HG03520 (cell line): ENCODE measurements at regions not wholly inside any gene's neighbourhood (a gene's known extent, or its start where the extent isn't known, plus 50 kb on each side); places are given as distances from the start of the nearest gene placed in this dataset.
"Not testable (repeated sequence)": the region's sequence is repeated elsewhere in the genome, so short reads cannot be mapped to it uniquely, and the experiment has no call there.

Experiments
- ATAC-seq: cut with Tn5 transposase; IDR thresholded peaks from one replicate; pipeline ENCODE4 v1.9.1; 2021; ENCODE audit warnings: mild to moderate bottlenecking, moderate library complexity; ENCODE audit not compliant: unreplicated experiment

DNA sequence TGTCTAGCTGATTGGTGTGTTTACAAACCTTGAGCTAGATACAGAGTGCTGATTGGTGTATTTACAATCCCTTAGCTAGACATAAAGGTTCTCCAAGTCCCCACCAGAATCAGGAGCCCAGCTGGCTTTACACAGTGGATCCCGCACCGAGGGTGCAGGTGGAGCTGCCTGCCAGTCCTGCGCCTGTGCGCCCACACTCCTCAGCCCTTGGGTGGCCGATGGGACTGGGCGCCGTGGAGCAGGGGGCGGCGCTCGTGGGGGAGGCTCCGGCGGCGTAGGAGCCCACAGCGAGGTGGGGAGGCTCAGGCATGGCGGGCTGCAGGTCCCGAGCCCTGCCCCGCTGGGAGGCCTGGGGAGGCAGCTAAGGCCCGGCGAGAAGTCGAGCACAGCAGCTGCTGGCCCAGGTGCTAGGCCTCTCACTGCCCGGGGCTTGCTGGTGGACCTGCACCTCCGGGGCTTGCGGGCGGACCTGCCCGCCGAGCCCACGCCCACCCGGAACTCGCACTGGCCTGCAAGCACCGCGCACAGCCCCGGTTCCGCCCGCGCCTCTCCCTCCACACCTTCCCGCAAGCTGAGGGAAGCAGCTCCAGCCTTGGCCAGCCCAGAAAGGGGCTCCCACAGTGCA, 51.0 kb upstream of the CDYL start:
- not testable (repeated sequence) for ATAC-seq

DNA sequence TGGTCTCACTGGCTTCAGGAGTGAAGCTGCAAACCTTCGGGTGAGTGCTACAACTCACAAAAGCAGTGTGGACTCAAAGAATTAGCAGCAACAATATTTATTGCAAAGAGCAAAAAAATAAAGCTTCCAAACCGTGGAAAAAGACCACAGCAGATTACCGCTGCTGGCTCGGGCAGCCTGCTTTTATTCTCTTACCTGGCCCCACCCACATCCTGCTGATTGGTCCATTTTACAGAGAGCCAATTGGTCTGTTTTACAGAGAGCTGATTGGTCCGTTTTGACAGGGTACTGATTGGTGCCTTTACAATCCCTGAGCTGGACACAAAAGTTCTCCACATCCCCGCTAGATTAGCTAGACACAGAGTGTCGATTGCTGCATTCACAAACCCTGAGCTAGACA, 51.5 kb upstream of the CDYL start:
- ATAC-seq, result not testable (repeated sequence)

DNA sequence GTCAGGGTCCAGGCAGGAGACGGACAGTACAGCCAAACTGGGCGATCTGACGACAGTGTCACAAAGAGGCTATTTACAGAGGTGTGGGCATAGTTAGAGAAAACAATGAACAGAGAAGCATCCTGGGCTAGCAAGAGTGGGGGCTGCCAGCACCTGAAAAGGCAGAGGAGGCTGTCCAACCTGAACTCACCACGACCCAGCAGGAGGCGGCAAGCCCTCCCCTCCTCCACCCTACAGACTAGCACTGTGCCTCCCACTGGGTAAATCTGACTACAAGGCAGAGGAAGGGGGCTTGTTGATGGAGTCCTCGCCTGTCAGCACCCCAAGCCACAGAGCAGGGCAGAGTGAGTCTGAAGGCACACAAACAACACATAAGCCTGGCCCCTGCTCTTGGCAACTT, 52.8 kb upstream of the CDYL start:
- ATAC-seq, result no peak

DNA sequence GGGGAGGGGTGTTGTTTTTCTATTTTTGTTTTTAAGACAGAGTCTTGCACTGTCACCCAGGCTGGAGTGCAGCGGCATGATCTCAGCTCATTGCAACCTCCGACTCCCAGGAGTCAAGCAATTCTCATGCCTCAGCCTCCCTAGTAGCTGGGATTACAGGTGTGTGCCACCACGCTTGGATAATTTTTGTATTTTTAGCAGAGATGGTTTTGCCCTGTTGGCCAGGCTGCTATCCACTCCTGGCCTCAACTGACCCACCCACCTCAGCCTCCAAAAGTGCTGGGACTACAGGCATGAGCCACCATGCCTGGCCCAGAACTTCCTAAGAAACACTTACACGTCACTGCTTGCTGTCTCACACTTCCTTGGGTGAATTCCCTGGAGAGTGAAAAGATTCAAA, 54.8 kb upstream of the CDYL start:
- ATAC-seq, result not testable (repeated sequence)

DNA sequence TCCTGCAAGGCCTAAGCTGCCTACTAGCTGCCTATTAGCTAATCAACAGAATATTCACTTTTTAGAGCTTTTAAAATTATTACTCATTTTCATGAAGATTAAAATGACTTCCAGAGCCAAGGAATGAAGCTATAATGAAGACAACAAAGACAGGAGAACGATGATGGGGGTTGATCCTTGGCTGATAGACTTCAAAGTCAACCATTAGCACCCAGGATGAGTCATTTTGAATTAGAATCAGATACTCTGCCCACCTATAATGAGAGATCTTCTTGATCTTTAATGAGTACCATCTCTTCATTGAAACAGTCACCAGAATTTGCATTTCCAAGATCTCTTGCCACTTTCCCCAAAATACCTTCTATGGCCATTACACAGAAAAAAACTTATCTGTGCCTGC, 56.7 kb upstream of the CDYL start:
- ATAC-seq, result no peak

DNA sequence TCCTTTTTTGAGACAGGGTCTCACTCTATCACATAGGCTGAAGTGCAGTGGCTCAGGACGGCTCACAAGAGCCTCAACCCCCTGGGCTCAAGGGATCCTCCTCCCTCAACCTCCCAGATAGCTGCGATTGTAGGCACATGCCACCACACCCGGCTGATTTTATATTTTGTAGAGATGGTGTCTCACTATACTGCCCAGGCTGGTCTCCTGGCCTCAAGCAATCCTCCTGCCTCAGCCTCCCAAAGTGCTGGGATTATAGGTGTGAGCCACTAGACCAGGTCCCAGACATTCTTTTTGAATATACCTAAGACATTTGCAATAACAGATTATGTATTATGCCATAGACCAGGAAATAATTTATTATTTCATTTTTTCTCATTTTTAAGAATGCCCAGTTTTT, 58.3 kb upstream of the CDYL start:
- ATAC-seq, result no peak

DNA sequence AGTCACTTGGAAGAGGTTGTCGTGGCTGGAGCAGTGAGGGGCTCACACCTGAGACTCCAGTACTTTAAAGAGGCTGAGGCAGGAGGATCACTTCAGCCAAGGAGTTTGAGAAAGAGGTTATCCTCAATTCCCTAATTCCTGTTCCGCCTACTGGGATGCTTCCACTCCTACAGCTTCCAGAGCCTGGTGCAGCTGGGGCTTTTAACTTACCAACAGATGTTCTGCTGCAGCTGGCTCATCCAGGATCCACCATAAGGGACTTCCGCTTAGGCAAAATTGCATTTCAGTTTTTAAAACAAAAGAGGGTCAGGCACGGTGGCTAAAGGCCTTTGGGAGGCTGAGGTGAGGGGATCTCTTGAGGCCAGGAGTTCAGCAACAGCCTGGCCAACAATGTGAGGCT, 59.1 kb upstream of the CDYL start:
- ATAC-seq, result no peak

DNA sequence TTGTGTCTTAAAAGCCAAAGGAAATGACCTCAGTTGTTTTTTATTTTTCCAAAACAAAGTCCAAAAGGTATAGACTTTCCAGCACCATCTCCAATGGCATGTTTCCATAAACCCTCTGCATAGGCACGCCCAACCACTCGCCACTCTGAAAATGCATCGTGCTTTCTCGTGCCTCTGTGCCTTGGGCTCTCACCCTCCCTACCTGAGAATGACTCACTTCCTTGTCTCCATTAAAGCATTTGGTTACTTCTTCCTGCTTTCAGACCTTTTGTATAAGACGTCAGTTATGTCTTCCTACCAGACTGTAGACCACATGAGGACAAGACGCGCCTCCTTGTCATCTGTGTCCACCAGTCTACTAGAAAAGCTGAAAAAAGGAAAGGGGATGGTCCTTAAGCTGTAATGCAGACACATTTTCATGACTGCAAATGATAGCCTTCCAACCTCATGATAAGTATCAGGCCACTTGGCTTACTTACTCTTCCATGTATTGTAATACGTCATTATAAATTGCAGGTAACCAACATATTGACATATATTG, 61.2 kb upstream of the CDYL start:
- ATAC-seq, result no peak

DNA sequence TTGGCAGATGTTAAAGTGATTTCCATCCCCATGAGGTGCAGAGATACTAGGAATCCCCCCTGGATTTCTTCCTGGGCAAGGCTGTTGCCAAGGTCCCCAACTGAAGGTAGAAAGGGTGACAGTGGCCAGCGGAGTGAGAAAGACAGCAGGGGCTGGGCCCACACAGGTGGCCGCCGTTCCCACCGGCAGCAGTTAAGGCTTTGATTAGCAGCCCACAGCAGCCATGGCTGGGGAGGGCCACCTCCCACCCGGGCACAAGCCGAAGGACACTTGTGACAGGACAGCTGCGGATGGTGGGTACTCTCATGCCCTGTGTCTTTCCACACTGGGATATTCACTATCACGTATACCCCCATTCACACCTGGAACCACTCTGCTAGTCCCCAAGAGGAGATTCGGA, 63.9 kb upstream of the CDYL start:
- no peak for ATAC-seq

DNA sequence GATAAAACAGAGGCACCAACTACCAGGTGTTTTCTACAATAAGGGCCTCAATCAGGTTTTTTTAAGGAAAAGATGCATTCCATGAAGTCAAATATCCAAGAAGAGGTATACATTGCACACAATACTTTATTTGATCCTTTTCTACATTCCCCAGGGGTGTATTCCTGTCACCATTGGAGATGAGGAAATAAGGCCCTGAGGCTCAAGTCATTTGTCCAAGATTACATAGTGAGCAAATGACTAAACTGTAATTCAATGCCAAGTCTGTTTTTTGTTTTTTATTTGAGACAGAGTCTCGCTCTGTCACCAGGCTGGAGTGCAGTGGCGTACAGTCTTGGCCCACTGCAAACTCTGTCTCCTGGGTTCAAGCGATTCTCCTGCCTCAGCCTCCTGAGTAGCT, 69.2 kb upstream of the CDYL start:
- ATAC-seq, result no peak

DNA sequence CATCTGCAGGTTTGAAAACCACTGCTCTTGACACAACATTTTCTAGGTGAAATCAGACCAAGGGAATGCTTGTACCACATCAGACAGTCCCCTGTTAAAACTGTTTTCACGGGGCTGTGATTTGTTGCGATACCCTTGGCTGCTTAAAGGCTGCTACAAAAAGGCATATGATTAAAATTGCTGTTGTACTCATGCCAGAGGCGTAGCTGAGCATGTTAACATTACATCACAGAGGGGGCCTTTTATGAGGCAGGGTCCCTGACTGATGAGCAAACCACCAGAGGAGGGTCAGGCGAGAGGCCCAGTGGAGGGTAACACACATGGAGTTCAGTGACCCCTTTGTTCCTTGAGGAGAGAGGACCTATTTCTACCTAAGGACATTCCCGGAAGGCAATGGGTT, 70.4 kb upstream of the CDYL start:
- no peak for ATAC-seq

DNA sequence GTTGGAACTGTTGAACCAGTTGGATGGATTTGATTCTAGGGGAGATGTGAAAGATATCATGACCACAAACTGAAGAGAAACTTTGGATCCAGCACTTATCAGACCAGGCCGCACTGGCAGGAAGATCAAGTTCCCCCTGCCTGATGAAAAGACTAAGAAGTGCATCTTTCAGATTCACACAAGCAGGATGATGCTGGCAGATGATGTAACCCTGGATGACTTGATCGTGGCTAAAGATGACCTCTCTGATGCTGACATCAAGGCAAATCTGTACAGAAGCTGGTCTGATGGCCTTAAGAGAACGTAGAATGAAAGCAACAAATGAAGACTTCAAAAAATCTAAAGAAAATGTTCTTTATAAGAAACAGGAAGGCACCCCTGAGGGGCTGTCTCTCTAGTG, 72.8 kb upstream of the CDYL start:
- no peak for ATAC-seq

DNA sequence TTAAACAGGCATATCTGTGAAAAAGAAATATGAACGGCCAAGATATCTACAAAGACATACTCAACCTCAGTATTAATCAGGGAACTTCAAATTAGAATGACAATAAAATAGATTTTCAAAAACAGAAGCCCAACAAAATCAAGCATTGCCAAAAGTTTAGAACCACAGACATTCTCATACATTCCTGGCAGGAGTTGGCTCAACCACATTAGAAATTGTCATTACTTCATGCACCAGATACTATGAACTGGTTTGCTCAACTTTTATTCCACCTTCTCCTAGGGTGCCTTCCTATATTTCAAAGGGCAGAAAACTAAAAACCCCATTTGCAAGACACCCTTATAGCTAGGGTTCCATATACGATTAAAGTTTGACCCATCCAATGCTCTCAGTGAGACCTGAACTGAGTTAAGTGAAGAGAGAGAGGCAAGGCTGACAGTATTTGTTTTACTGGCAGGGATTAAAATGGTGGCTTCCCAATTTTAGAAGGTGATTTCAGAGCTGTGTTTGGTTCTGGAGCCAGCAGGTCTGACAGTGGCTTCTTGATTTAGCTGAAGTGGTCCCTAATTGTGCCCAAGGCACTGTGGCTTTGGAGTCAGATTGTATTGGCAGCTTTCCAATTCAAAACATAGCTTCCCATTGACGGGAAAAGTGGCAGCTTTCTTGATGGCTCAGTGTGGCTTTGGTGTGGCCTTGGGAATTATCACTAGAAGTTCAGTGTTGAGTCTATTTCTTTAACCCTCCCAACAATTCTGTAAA, 77.1 kb upstream of the CDYL start:
- ATAC-seq, result no peak

DNA sequence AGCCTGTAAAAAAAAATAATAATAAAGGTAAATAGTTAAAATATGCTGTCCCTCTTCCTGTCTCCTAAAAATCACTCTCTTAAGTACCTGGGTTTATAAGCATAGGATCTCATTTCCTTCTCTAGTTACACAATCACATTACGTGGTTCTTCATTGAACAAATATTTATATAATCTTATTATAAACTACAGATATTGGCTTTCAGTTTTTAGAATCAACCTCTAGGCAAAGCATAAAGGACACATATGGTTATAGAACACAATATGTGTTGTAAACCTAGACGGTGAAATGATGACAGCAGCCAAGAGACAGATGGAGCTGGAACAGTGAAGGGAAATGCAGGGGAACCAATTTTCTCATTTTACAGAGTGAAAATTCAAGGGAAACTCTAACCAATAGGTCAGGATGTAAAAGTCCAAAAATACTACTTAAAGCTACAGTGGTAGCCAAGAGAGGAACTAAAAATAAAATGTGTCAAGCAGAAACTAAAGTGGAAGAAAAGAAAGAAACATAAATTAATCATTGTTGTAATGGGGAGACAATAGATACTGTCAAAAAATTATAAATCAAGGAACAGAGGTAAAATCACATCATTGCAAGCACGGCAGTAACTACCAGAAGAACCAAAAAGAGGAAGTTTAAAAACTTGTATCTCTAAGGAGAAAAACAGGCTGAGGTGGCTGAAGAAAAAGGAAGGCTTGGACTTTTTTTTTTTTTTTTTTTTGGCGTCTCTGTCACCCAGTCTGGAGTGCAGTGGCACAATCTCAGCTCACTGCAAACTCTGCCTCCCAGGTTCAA, 82.8 kb upstream of the CDYL start:
- ATAC-seq, result no peak

DNA sequence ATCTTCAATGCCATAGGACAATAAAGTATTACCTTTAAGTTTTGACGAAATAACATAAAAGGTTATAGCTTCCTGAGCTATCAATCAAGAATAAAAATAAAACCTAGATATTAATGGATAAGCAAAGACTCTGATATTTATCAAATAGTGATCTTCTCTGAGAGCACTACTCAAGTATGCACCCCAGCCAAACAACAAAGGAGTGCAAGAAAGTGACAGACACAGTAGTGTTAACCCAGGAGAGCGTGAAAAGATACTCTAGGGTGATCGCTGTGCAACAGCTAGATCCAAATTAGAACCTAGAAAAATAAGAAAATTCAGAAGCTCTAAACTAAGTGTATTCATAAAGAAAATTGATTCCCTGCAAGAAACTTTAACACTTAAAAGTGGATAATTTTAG, 83.5 kb upstream of the CDYL start:
- ATAC-seq, result no peak

DNA sequence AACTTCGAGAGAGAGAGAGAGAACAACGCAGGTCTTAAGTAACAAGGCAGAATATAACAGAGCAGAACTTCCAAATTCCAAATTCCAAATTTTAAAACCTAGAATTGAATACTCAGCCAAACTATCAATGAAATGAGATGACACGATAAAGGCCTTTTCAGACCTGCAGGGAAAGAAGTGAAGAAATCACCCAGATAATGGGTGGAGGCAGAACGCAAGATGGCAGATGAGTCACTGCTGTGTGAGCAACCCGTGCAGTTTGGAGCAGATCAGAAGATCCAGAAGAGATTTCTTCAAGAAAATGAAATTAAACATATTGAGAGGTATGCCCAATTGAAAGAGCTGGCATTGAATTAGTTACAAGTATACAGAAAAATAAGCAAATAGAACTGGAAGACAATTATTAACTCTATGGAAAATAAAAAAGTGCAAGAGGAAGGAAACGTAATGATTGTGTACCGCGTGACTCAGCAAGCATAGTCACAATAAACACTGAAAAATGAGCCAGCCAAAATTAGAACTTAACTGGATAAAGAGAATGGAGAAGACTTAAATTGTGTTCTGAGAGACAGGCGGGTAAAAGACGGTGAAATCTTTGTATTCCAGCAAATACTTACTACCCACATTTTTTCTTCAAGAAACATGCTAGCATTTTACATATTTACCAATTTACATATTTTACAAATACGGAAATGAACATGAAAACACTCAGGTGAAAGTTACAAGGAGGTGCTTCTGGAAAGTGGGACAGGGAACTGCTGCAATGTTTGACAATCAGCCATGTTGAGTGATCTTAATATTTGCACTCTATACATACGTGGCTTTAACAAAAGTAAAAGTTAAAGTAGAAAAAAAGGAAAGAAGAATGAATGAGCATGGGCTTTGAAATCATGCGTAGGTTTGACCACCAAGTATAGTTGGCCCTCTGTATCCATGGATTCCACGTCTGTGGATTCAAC, 87.9 kb upstream of the CDYL start:
- no peak for ATAC-seq

DNA sequence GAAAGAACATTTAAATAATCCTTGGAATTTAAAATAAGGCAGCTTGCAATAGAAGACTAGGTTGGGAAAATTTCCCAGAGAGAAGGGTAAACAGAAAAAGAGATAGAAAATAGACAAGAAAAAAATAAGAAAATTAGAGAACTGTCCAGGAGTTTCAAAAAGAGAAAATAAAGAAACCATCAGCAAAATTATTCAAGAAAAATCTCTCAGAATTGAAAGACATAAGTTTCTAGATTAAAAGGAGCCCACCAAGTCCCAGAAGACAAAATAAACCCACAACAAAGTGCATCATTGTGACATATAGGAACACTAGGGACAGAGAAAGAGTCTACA, 88.6 kb upstream of the CDYL start:
- ATAC-seq, result no peak

DNA sequence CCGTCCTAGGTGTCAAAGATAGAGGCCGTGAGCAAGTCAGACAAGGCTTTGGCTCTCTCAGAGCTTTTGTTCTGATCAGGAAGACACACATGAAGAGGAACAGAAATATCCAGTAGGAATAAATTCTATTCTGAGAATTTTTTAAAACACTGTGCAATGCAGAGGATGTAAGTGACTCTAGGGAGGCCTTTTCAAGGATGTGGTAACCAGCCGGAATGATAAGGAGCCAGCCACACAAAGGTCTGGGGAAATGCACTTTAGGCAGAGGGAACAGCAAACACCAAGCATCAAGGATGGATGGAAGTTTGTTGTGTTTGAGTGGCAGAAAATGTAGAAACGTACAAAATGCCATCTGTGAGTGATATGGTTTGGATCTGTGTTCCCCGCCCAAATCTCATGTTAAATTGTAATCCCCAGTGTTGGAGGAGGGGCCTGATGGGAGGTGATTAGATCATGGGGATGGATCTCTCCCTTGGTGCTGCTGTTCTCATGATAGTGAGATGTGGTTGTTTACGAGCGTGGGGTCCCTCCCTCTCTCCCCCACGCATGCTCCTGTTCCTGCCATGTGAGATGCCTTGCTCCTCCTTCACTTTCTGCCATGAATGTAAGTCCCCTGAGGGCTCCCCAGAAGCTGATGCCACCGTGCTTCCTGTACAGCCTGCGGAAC, 93.6 kb upstream of the CDYL start:
- ATAC-seq, result no peak

DNA sequence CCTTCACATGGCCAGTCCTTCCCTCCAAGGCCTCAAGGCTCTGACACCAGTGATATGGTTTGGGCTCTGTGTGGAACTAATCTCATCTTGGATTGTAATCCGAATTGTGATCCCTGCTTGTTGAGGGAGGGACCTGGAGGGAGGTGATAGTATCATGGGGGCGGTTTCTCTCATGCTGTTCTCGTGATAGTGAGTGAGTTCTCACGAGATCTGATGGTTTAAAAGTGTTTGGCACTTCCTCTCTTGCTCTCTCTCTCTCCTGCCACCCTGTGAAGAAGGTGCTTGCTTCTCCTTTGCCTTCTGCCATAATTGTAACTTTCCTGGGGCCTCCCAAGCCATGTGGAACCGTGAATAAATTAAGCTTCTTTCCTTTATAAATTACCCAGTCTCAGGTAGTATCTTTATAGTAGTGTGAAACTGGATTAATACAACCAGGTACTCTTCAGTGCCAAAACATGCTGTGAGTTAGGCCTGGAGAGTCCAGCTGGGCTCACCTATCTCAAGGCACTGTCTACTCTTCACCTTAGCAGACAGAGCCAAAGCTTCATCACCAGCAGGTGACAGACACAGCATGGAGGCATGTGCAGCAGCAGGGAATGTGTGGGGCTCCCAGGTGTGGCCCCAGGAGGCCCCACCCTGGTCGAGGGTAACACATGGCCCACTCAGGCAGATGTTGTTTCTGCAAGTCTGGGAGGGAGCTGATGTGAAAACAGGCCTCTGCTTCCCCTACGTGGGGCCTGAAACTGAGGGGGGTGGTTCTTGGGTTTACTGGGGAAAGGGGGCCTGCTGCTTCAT, 97.5 kb upstream of the CDYL start:
- no peak for ATAC-seq

DNA sequence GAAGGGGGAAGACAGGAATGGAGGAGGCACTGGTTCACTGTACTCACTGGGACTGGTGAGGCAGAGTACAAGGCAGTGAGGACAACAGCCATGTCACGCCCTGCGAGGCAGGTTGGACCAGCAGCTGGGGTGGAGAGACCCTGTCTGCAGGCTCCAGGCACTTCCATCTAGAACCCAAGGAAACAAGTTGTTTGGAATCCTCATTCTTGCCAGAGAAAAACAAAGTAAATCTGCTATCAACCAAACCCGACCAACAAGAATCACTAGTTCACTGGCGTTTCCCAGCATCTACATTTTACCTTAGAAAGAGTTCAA, 98.5 kb upstream of the CDYL start:
- ATAC-seq, result no peak
